Upper lobe of left lung (tissue), 4 donors: ENCODE measurements at regions not wholly inside any gene's neighbourhood (a gene's known extent, or its start where the extent isn't known, plus 50 kb on each side); places are given as distances from the start of the nearest gene placed in this dataset.

Source experiments
- CTCF ChIP-seq, 6 experiments: fragments of 450-650 bp in 4 of 6; fragments of 200-600 bp in 2 of 6; sonication (generic) in 2 of 6; IDR thresholded peaks; one replicate each; pipeline ENCODE4 v1.5.1; 2016 to 2019; ENCODE audit warnings: antibody characterized with exemption in 6 of 6
- POLR2A ChIP-seq, 4 donors: fragments of 450-650 bp; IDR thresholded peaks; one replicate each; pipeline ENCODE4 v1.5.1; 2016 to 2017; ENCODE audit warnings: antibody characterized with exemption in 4 of 4, mild to moderate bottlenecking in 2 of 4
- POLR2AphosphoS5 ChIP-seq, 2 donors: sonication (generic); formaldehyde crosslinking; IDR thresholded peaks; one replicate each; pipeline ENCODE4 v1.5.1; 2017; ENCODE audit warnings: antibody characterized with exemption in 2 of 2

GRCh38 chr4:163609019-163609418 lies 114.5 kb downstream of the TMA16 start:
- TF ChIP-seq CTCF (IDR thresholded peaks at IDR 0.05) (no peak), POLR2A (IDR thresholded peaks at IDR 0.05) (no peak), POLR2AphosphoS5 (IDR thresholded peaks at IDR 0.05) (no peak)
